ENCODE measurements at regions not wholly inside any gene's neighbourhood (a gene's known extent, or its start where the extent isn't known, plus 50 kb on each side); places are given as distances from the start of the nearest gene placed in this dataset.
"Not testable (repeated sequence)": the region's sequence is repeated elsewhere in the genome, so short reads cannot be mapped to it uniquely, and the experiment has no call there.

DNA sequence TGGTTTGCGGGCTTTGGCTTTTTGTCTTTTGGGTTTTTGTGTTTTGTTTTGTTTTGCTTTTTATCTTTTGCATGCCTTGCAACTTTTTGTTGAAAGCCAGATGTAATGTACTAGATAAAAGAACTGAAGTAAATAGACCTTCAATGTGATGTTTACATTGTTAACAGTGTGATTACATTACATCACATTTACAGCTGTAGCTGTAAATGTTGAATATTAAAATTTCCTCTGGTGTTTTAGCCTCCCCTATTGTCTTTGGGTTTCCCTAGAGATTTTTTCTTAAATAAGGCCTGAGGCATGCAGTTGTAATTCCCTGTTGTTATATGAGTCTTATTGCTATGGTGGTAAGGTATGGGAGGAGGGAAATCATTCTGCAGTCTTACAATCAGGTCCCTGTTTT lies 275.0 kb downstream of the PARM1 start:
- Histone ChIP-seq H2AFZ (ENCODE audit: low read length) (no peak overlapping the region), H3K4me2 (ENCODE audit: low read depth, low read length, poor library complexity, severe bottlenecking) (no peak overlapping the region), H3K79me2 (ENCODE audit: insufficient read depth, low read length) (no peaks in the 10 kb centered on the region), H3F3A (ENCODE audit: low read depth) (no peaks in the 10 kb centered on the region), H3K9ac (ENCODE audit: low read depth, low read length, poor library complexity, severe bottlenecking) (no peak overlapping the region), H3K4me1 (ENCODE audit: insufficient read depth, low read length, poor library complexity, severe bottlenecking) (no peaks in the 10 kb centered on the region), H3K9me2 (replicated peaks; ENCODE audit: low read depth, low read length) (no peaks in the 10 kb centered on the region), H3K4me3 (ENCODE audit: low read length, poor library complexity, severe bottlenecking) (no peak overlapping the region), H4K20me1 (ENCODE audit: insufficient read depth, low read length, poor library complexity, severe bottlenecking) (no peaks in the 10 kb centered on the region), H3K36me3 (ENCODE audit: insufficient read depth, low read length) (no peaks in the 10 kb centered on the region), H3K9me3 (ENCODE audit: insufficient read depth, low read depth, low read length) (no peaks in the 10 kb centered on the region), H3K27me3 (ENCODE audit: insufficient read depth, low read length, poor library complexity, severe bottlenecking) (no peaks in the 10 kb centered on the region)
- no peak for TF ChIP-seq EZH2phosphoT487 (IDR thresholded peaks at IDR 0.05; ENCODE audit: borderline replicate concordance)

DNA sequence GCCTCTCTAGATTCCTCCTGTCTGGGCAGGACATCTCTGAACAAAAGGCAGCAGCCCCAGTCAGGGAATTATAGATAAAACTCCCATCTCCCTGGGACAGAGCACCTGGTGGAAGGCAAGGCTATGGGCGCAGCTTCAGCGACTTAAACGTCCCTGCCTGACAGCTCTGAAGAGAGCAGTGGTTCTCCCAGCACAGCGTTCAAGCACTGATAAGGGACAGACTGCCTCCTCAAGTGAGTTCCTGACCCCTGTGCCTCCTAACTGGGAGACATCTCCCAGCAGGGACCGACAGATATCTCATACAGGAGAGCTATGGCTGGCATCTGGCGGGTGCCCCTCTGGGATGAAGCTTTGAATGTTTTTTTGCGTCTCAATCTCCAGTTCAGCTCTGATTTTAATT lies 262.2 kb downstream of the PARM1 start:
- TF ChIP-seq, protein P1, sequence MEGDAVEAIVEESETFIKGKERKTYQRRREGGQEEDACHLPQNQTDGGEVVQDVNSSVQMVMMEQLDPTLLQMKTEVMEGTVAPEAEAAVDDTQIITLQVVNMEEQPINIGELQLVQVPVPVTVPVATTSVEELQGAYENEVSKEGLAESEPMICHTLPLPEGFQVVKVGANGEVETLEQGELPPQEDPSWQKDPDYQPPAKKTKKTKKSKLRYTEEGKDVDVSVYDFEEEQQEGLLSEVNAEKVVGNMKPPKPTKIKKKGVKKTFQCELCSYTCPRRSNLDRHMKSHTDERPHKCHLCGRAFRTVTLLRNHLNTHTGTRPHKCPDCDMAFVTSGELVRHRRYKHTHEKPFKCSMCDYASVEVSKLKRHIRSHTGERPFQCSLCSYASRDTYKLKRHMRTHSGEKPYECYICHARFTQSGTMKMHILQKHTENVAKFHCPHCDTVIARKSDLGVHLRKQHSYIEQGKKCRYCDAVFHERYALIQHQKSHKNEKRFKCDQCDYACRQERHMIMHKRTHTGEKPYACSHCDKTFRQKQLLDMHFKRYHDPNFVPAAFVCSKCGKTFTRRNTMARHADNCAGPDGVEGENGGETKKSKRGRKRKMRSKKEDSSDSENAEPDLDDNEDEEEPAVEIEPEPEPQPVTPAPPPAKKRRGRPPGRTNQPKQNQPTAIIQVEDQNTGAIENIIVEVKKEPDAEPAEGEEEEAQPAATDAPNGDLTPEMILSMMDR (conservative IDR thresholded peaks at IDR 0.05; ENCODE audit: low read length): no peak
- no peak for TF ChIP-seq EZH2phosphoT487 (IDR thresholded peaks at IDR 0.05; ENCODE audit: borderline replicate concordance)
- no peaks in the 10 kb centered on the region for H3K79me2 ChIP-seq (ENCODE audit: insufficient read depth, low read length)
- no peaks in the 10 kb centered on the region; the same call in 1 of the 2 replicates for H3K9me3 ChIP-seq (ENCODE audit: insufficient read depth, low read depth, low read length)
- H3K9ac ChIP-seq (ENCODE audit: low read depth, low read length, poor library complexity, severe bottlenecking): no peak overlapping the region
- H3F3A ChIP-seq (ENCODE audit: low read depth): no peaks in the 10 kb centered on the region
- H3K4me2 ChIP-seq (ENCODE audit: low read depth, low read length, poor library complexity, severe bottlenecking): no peak overlapping the region
- no peak overlapping the region for H2AFZ ChIP-seq (ENCODE audit: low read length)
- no peaks in the 10 kb centered on the region for H4K20me1 ChIP-seq (ENCODE audit: insufficient read depth, low read length, poor library complexity, severe bottlenecking)
- no peaks in the 10 kb centered on the region for H3K4me1 ChIP-seq (ENCODE audit: insufficient read depth, low read length, poor library complexity, severe bottlenecking)
- no peaks in the 10 kb centered on the region for H3K27me3 ChIP-seq (ENCODE audit: insufficient read depth, low read length, poor library complexity, severe bottlenecking)
- no peak overlapping the region for H3K4me3 ChIP-seq (ENCODE audit: low read length, poor library complexity, severe bottlenecking)
- no peaks in the 10 kb centered on the region for H3K36me3 ChIP-seq (ENCODE audit: insufficient read depth, low read length)
- H3K9me2 ChIP-seq (replicated peaks; ENCODE audit: low read depth, low read length): no peaks in the 10 kb centered on the region

DNA sequence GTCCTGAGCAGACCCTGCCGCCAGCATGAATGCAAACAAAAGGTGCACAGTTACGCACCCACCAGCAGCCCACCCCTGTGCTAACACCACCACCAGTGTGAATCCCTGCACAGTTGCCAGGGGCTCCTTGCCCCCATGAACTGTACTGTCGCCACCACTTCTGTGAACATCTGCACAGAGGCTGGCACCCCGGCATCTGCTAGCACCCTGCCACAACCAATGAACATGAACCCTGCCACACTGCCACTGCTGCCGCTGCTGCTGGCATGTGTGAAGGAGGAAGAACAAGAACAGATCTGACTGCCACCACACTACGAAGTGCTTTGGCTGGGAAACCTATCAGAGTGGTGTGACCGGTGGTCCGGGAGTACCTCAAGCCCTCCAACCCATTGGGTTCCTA lies 261.3 kb downstream of the PARM1 start:
- Histone ChIP-seq H2AFZ (ENCODE audit: low read length) (no peak overlapping the region), H3K4me2 (ENCODE audit: low read depth, low read length, poor library complexity, severe bottlenecking) (no peak overlapping the region), H3K79me2 (ENCODE audit: insufficient read depth, low read length) (no peaks in the 10 kb centered on the region), H3F3A (ENCODE audit: low read depth) (no peaks in the 10 kb centered on the region), H4K20me1 (ENCODE audit: insufficient read depth, low read length, poor library complexity, severe bottlenecking) (no peaks in the 10 kb centered on the region), H3K27me3 (ENCODE audit: insufficient read depth, low read length, poor library complexity, severe bottlenecking) (no peaks in the 10 kb centered on the region), H3K4me1 (ENCODE audit: insufficient read depth, low read length, poor library complexity, severe bottlenecking) (no peaks in the 10 kb centered on the region), H3K9me3 (ENCODE audit: insufficient read depth, low read depth, low read length) (no peaks in the 10 kb centered on the region; the same call in 1 of the 2 replicates), H3K9me2 (replicated peaks; ENCODE audit: low read depth, low read length) (no peaks in the 10 kb centered on the region), H3K4me3 (ENCODE audit: low read length, poor library complexity, severe bottlenecking) (no peak overlapping the region), H3K9ac (ENCODE audit: low read depth, low read length, poor library complexity, severe bottlenecking) (no peak overlapping the region), H3K36me3 (ENCODE audit: insufficient read depth, low read length) (no peaks in the 10 kb centered on the region)
- TF ChIP-seq, protein P1 (conservative IDR thresholded peaks at IDR 0.05; ENCODE audit: low read length): no peak
- TF ChIP-seq EZH2phosphoT487 (IDR thresholded peaks at IDR 0.05; ENCODE audit: borderline replicate concordance): no peak

DNA sequence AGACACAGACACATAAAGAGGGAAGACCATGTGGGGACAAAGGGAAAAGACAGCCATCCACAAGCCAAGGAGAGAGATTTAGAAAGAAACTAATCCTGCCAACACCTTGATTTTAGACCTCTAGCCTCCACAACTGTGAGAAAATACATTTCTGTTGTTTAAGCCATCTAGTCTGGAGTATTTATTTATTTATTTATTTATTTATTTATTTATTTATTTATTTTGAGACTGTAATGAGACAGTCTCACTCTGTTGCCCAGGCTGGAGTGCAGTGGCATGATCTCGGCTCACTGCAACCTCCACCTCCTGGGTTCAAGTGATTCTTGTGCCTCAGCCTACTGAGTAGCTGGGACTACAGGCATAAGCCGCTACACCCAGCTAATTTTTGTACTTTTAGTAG lies 259.3 kb downstream of the PARM1 start:
- not testable (repeated sequence) for H3K4me3 ChIP-seq (ENCODE audit: low read length, poor library complexity, severe bottlenecking); H3K27me3 ChIP-seq (ENCODE audit: insufficient read depth, low read length, poor library complexity, severe bottlenecking); H4K20me1 ChIP-seq (ENCODE audit: insufficient read depth, low read length, poor library complexity, severe bottlenecking); H3K36me3 ChIP-seq (ENCODE audit: insufficient read depth, low read length); H3K79me2 ChIP-seq (ENCODE audit: insufficient read depth, low read length); H3K9me3 ChIP-seq (ENCODE audit: insufficient read depth, low read depth, low read length); H3K9me2 ChIP-seq (replicated peaks; ENCODE audit: low read depth, low read length); H2AFZ ChIP-seq (ENCODE audit: low read length); H3K4me2 ChIP-seq (ENCODE audit: low read depth, low read length, poor library complexity, severe bottlenecking); H3K4me1 ChIP-seq (ENCODE audit: insufficient read depth, low read length, poor library complexity, severe bottlenecking); H3F3A ChIP-seq (ENCODE audit: low read depth); H3K9ac ChIP-seq (ENCODE audit: low read depth, low read length, poor library complexity, severe bottlenecking)
